ENCODE measurements at regions not wholly inside any gene's neighbourhood (a gene's known extent, or its start where the extent isn't known, plus 50 kb on each side); places are given as distances from the start of the nearest gene placed in this dataset.
A peak's percentile ranks its signal among the peaks of the same experiment; 100 is the strongest.

DNA sequence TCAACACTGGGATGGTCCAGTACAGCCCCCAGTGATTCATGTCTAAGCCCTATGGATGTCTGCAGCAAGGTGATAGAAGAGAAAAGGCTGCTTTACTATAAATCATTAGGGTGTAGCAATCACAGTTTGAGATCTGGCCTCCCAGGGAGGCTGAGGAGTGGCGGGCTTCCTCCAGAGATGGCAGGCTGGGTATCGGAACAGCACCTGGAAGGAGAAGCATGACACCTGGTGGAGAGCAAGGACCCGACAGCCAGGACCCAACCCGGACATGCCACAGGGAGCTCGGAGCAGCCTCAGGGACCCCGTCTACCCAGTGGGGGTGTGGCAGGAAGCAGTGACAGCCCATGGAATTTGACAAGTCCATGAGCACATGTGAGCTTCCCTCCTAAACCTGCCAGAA, 114.8 kb upstream of the CD93 start:
- no peaks in the 10 kb centered on the region for H3K4me1 ChIP-seq (ENCODE audit: control insufficient read depth, insufficient read depth, low read length)
- H3K9me3 ChIP-seq (ENCODE audit: control insufficient read depth, insufficient read depth, low read length), result no peaks in the 10 kb centered on the region
- no peak overlapping the region for H2BK120ac ChIP-seq (ENCODE audit: low read depth, low read length)
- H4K5ac ChIP-seq (ENCODE audit: low read depth, low read length), result no peak overlapping the region
- no peaks in the 10 kb centered on the region for H3K9me1 ChIP-seq (ENCODE audit: insufficient read depth, low read length)
- H3K4ac ChIP-seq (ENCODE audit: low read depth, low read length), result no peak overlapping the region
- no peak overlapping the region for H3K14ac ChIP-seq (replicated peaks; ENCODE audit: low read depth, low read length)
- no peak overlapping the region for H3K27ac ChIP-seq (ENCODE audit: insufficient read depth, low read length)
- no peak overlapping the region for H2BK15ac ChIP-seq (ENCODE audit: low read depth, low read length)
- no peak overlapping the region for H3K4me2 ChIP-seq (ENCODE audit: low read depth, low read length)
- intact Hi-C loops (cut with micrococcal nuclease), result no loop called here
- BruUV-seq (replicated peaks), result no TSS peak
- H2AK5ac ChIP-seq (ENCODE audit: low read depth, low read length), result no peak overlapping the region
- no peak overlapping the region for H2BK5ac ChIP-seq (ENCODE audit: low read depth, low read length, poor library complexity, severe bottlenecking)
- H3K18ac ChIP-seq (ENCODE audit: low read depth, low read length), result no peak overlapping the region
- ATAC-seq (ENCODE audit: low read depth) (no peak), DNase-seq (peak; percentile 8)
- H2AFZ ChIP-seq (replicated peaks; ENCODE audit: low read length, poor library complexity), result no peak overlapping the region
- H3K23ac ChIP-seq (ENCODE audit: low read depth, low read length), result no peak overlapping the region
- H3K27me3 ChIP-seq (ENCODE audit: control insufficient read depth, insufficient read depth, low read length), result peaks cover 46% of the 10 kb centered on the region
- no peak overlapping the region for H4K91ac ChIP-seq (ENCODE audit: insufficient read depth, low read depth, low read length)
- H2BK20ac ChIP-seq (ENCODE audit: low read depth, low read length), result no peak overlapping the region
- no peak overlapping the region for H3K9ac ChIP-seq (ENCODE audit: low read depth, low read length)
- CTCF ChIA-PET, result interaction anchor here (0.7 kb wide), 1 partner anchor 15 kb away, joined by 3 read pairs; no protein-coding TSS in a partner anchor
- in situ Hi-C loops (cut with MboI; ENCODE audit: low sequenced_read_pairs), result no loop called here
- TF ChIP-seq MAFK (IDR thresholded peaks at IDR 0.05; ENCODE audit: low read depth, low read length) (no peak), POLR2A (IDR thresholded peaks at IDR 0.05; ENCODE audit: low read depth, low read length) (no peak), CHD1 (IDR thresholded peaks at IDR 0.05; ENCODE audit: low read depth, low read length) (no peak), FOS (IDR thresholded peaks at IDR 0.05; ENCODE audit: low read depth, low read length) (no peak), MAZ (IDR thresholded peaks at IDR 0.05; ENCODE audit: borderline replicate concordance, low read depth, low read length) (no peak), SMC3 (IDR thresholded peaks at IDR 0.05; ENCODE audit: low read depth, low read length) (peak; percentile 36), BHLHE40 (IDR thresholded peaks at IDR 0.05; ENCODE audit: low read depth, low read length) (no peak), RAD21 (IDR thresholded peaks at IDR 0.05; ENCODE audit: low read length) (peak; percentile 47), NFE2L2 (IDR thresholded peaks at IDR 0.05; ENCODE audit: low read depth, low read length) (no peak)
- TF ChIP-seq, protein P1, sequence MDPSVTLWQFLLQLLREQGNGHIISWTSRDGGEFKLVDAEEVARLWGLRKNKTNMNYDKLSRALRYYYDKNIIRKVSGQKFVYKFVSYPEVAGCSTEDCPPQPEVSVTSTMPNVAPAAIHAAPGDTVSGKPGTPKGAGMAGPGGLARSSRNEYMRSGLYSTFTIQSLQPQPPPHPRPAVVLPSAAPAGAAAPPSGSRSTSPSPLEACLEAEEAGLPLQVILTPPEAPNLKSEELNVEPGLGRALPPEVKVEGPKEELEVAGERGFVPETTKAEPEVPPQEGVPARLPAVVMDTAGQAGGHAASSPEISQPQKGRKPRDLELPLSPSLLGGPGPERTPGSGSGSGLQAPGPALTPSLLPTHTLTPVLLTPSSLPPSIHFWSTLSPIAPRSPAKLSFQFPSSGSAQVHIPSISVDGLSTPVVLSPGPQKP (IDR thresholded peaks at IDR 0.05; ENCODE audit: borderline replicate concordance, low read depth, low read length), result no peak
- TF ChIP-seq, protein P2, sequence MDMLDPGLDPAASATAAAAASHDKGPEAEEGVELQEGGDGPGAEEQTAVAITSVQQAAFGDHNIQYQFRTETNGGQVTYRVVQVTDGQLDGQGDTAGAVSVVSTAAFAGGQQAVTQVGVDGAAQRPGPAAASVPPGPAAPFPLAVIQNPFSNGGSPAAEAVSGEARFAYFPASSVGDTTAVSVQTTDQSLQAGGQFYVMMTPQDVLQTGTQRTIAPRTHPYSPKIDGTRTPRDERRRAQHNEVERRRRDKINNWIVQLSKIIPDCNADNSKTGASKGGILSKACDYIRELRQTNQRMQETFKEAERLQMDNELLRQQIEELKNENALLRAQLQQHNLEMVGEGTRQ (IDR thresholded peaks at IDR 0.05; ENCODE audit: low read depth, low read length), result no peak
- TF ChIP-seq, protein P3, sequence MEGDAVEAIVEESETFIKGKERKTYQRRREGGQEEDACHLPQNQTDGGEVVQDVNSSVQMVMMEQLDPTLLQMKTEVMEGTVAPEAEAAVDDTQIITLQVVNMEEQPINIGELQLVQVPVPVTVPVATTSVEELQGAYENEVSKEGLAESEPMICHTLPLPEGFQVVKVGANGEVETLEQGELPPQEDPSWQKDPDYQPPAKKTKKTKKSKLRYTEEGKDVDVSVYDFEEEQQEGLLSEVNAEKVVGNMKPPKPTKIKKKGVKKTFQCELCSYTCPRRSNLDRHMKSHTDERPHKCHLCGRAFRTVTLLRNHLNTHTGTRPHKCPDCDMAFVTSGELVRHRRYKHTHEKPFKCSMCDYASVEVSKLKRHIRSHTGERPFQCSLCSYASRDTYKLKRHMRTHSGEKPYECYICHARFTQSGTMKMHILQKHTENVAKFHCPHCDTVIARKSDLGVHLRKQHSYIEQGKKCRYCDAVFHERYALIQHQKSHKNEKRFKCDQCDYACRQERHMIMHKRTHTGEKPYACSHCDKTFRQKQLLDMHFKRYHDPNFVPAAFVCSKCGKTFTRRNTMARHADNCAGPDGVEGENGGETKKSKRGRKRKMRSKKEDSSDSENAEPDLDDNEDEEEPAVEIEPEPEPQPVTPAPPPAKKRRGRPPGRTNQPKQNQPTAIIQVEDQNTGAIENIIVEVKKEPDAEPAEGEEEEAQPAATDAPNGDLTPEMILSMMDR (conservative IDR thresholded peaks at IDR 0.05; ENCODE audit: low read depth, low read length), result peak; percentile 32
- H3K79me1 ChIP-seq (ENCODE audit: low read depth in 1 of 2, low read length in 2 of 2), result no peaks in the 10 kb centered on the region
- dilution Hi-C loops (cut with HindIII; ENCODE audit: low sequenced_read_pairs, unreplicated experiment), result no loop called here
- H3K56ac ChIP-seq (ENCODE audit: extremely low read depth, insufficient read depth, low read length), result no peak overlapping the region
- H2AK9ac ChIP-seq (replicated peaks; ENCODE audit: low read depth, low read length, poor library complexity), result no peak overlapping the region
- POLR2A ChIA-PET (ENCODE audit: unreplicated experiment), result no interaction called here
- WGBS, 2 experiments (ENCODE audit: extremely low coverage in 2 of 2, insufficient read length in 1 of 2), result no CpG with 5 or more reads among the region's 6 CpGs
- H4K20me1 ChIP-seq (ENCODE audit: insufficient read depth, low read length), result no peaks in the 10 kb centered on the region
- H4K8ac ChIP-seq (ENCODE audit: low read depth in 2 of 2, low read length in 2 of 2), result no peak overlapping the region
- H3K36me3 ChIP-seq (ENCODE audit: control insufficient read depth, insufficient read depth, low read length), result no peaks in the 10 kb centered on the region
- H3K4me3 ChIP-seq (ENCODE audit: insufficient read depth, low read depth, low read length), result no peak overlapping the region
